HCT116 (cell line): ENCODE measurements at regions not wholly inside any gene's neighbourhood (a gene's known extent, or its start where the extent isn't known, plus 50 kb on each side); places are given as distances from the start of the nearest gene placed in this dataset.

Experiments used
- ATAC-seq: fragments of 200-7000 bp; cut with Tn5 transposase; 2 replicates; pipeline ENCODE4 v1.9.1; 2020; ENCODE audit warnings: mild to moderate bottlenecking, moderate library complexity
- BruUV-seq: library from RNA; stranded (reverse); fragments of 400-500 nt; replicated peaks from 2 replicates; lab custom pipeline; 2021; lab: Mats Ljungman, UMichigan
- CTCF ChIA-PET: fragments of 300-600 bp; sonication (Branson Sonifier 250); formaldehyde crosslinking; loops from one replicate; lab custom pipeline; 2021; ENCODE audit warnings: antibody characterized with exemption; lab: Charles Lee
- POLR2A ChIA-PET: fragments of 300-600, 350-600 bp; sonication (Branson Sonifier 250); formaldehyde crosslinking; loops from one replicate; lab custom pipeline; 2021; ENCODE audit warnings: antibody characterized with exemption; lab: Charles Lee
- RAD21 ChIA-PET, 2 experiments: fragments of 300-600 bp; sonication (Branson Sonifier 250); formaldehyde crosslinking; loops; one replicate each; lab custom pipeline; 2023; ENCODE audit warnings: low total read pairs in 2 of 2; ENCODE audit not compliant: uncharacterized antibody in 2 of 2, unreplicated experiment in 2 of 2, low non-redundant PET in 1 of 2; lab: Charles Lee
- DNase-seq: peaks from one replicate; pipeline ENCODE4 v3.0.0-alpha.2; 2010; ENCODE audit warnings: low read depth, low spot score
- H2AFZ ChIP-seq: fragments of 200-600 bp; shearing (Covaris generic), sonication (generic); 2 replicates; pipeline ENCODE4 v1.6.1; 2017; ENCODE audit warnings: low read depth, mixed run types, mixed read lengths, antibody characterized with exemption, low read length; ENCODE audit not compliant: poor library complexity, severe bottlenecking
- H3K27ac ChIP-seq: 2 replicates; pipeline ENCODE4 v1.5.1; 2012; ENCODE audit warnings: low read depth, low read length
- H3K27me3 ChIP-seq: fragments of 200-600 bp; sonication (generic); 2 replicates; pipeline ENCODE4 v1.6.1; 2016; ENCODE audit warnings: mixed run types, low read length, mixed read lengths; ENCODE audit not compliant: insufficient read depth
- H3K36me3 ChIP-seq, 2 experiments: fragments of 200-500 bp in 1 of 2; fragments of 200-600 bp in 1 of 2; sonication (Bioruptor generic) in 1 of 2; sonication (generic) in 1 of 2; 2 replicates each; pipeline versions ENCODE4 v1.5.1 to v1.6.1; 2014 to 2016; ENCODE audit warnings: low read length in 2 of 2, inconsistent platforms in 1 of 2, mixed read lengths in 1 of 2, mixed run types in 1 of 2; ENCODE audit not compliant: insufficient read depth in 2 of 2, control insufficient read depth in 1 of 2
- H3K4me1 ChIP-seq, 2 experiments: fragments of 200-600 bp in 1 of 2; sonication (generic) in 1 of 2; 2 replicates each; pipeline versions ENCODE4 v1.5.1 to v1.6.1; 2012 to 2017; ENCODE audit warnings: low read length in 2 of 2, inconsistent platforms in 1 of 2, mild to moderate bottlenecking in 1 of 2, mixed read lengths in 1 of 2, mixed run types in 1 of 2, moderate library complexity in 1 of 2; ENCODE audit not compliant: insufficient read depth in 2 of 2, control insufficient read depth in 1 of 2
- H3K4me2 ChIP-seq: fragments of 200-600 bp; sonication (generic); 2 replicates; pipeline ENCODE4 v1.6.1; 2017; ENCODE audit warnings: mixed run types, low read length, mixed read lengths
- H3K4me3 ChIP-seq, 2 experiments: fragments of 200-600 bp in 1 of 2; sonication (generic) in 1 of 2; replicated peaks in 1 of 2; 2 replicates each; pipeline ENCODE4 v1.5.1; 2011 to 2016; ENCODE audit warnings: low read length in 2 of 2, control low read depth in 1 of 2, low read depth in 1 of 2, mild to moderate bottlenecking in 1 of 2, mixed read lengths in 1 of 2, mixed run types in 1 of 2
- H3K79me2 ChIP-seq: fragments of 200-600 bp; sonication (generic); 2 replicates; pipeline ENCODE4 v1.6.1; 2017; ENCODE audit warnings: mild to moderate bottlenecking, mixed run types, low read length, moderate library complexity, mixed read lengths; ENCODE audit not compliant: insufficient read depth
- H3K9ac ChIP-seq: fragments of 200-600 bp; sonication (generic); 2 replicates; pipeline ENCODE4 v1.6.1; 2016; ENCODE audit warnings: low read length, mixed read lengths
- H3K9me2 ChIP-seq: fragments of 200-600 bp; sonication (generic), shearing (Covaris generic); 2 replicates; pipeline ENCODE4 v1.6.1; 2017; ENCODE audit warnings: mixed run types, mild to moderate bottlenecking, moderate library complexity; ENCODE audit not compliant: insufficient read depth
- H3K9me3 ChIP-seq, 2 experiments: fragments of 200-500 bp in 1 of 2; fragments of 200-600 bp in 1 of 2; sonication (Bioruptor generic) in 1 of 2; sonication (generic) in 1 of 2; 2 replicates each; pipeline ENCODE4 v1.6.1; 2014 to 2017; ENCODE audit warnings: low read length in 2 of 2, mixed read lengths in 2 of 2, inconsistent platforms in 1 of 2, low read depth in 1 of 2, mild to moderate bottlenecking in 1 of 2, mixed run types in 1 of 2, moderate library complexity in 1 of 2; ENCODE audit not compliant: control insufficient read depth in 1 of 2, insufficient read depth in 1 of 2
- H4K20me1 ChIP-seq: fragments of 200-600 bp; sonication (generic), shearing (Covaris generic); 2 replicates; pipeline ENCODE4 v1.6.1; 2017; ENCODE audit warnings: mixed run types, mild to moderate bottlenecking, moderate library complexity; ENCODE audit not compliant: insufficient read depth
- CBX3 ChIP-seq: IDR thresholded peaks from 2 replicates; pipeline ENCODE4 v1.6.1; 2012; ENCODE audit warnings: low read depth
- CEBPB ChIP-seq: IDR thresholded peaks from 2 replicates; pipeline ENCODE4 v1.6.1; 2012; ENCODE audit warnings: low read depth
- ELF1 ChIP-seq: IDR thresholded peaks from 2 replicates; pipeline ENCODE4 v1.6.1; 2012; ENCODE audit warnings: low read depth, borderline replicate concordance
- JUND ChIP-seq: IDR thresholded peaks from 2 replicates; pipeline ENCODE4 v1.6.1; 2012
- POLR2A ChIP-seq: IDR thresholded peaks from 2 replicates; pipeline ENCODE4 v1.7.0; 2011; ENCODE audit warnings: borderline replicate concordance; ENCODE audit not compliant: insufficient read depth, insufficient read length; ENCODE audit errors: extremely low read depth
- SIN3A ChIP-seq: IDR thresholded peaks from 2 replicates; pipeline ENCODE4 v1.6.1; 2012; ENCODE audit warnings: low read depth
- TCF7L2 ChIP-seq: IDR thresholded peaks from 2 replicates; pipeline ENCODE4 v1.7.0; 2011; ENCODE audit warnings: borderline replicate concordance, inconsistent platforms; ENCODE audit not compliant: insufficient read depth, insufficient read length; ENCODE audit errors: extremely low read depth
- ZFX ChIP-seq: fragments of 450-650 bp; IDR thresholded peaks from 2 replicates; pipeline ENCODE4 v1.6.1; 2017
- ZNF274 ChIP-seq: fragments of 200-500 bp; sonication (Bioruptor generic); IDR thresholded peaks from 2 replicates; pipeline ENCODE4 v1.6.1; 2014; ENCODE audit warnings: mild to moderate bottlenecking, low read depth, low read length, inconsistent platforms
- intact Hi-C: fragments of 100-400 bp; cut with micrococcal nuclease; formaldehyde crosslinking; loops from 2 replicates; pipeline ENCODE4 v1.10.0; 2022
- TF ChIP-seq, protein P1 (sequence below): IDR thresholded peaks from 2 replicates; pipeline ENCODE4 v1.6.1; 2012
- TF ChIP-seq, protein P2 (sequence below), 3 experiments: fragments of 200-600 bp in 1 of 3; sonication (generic) in 1 of 3; IDR thresholded peaks in 2 of 3; conservative IDR thresholded peaks in 1 of 3; 2 replicates each; pipeline ENCODE4 v1.5.1; 2012 to 2017; ENCODE audit warnings: low read depth in 2 of 3, low read length in 2 of 3, antibody characterized with exemption in 1 of 3, borderline replicate concordance in 1 of 3, control low read depth in 1 of 3, mild to moderate bottlenecking in 1 of 3, mixed read lengths in 1 of 3, mixed run types in 1 of 3, moderate library complexity in 1 of 3; ENCODE audit not compliant: insufficient read depth in 1 of 3
- TF ChIP-seq, protein P3 (sequence below): IDR thresholded peaks from 2 replicates; pipeline ENCODE4 v1.6.1; 2012; ENCODE audit warnings: low read depth
- TF ChIP-seq, protein P4 (sequence below): IDR thresholded peaks from 2 replicates; pipeline ENCODE4 v1.6.1; 2011; ENCODE audit warnings: mild to moderate bottlenecking, low read length, moderate library complexity; ENCODE audit not compliant: insufficient replicate concordance; ENCODE audit errors: extremely low read depth
- TF ChIP-seq, protein P5 (sequence below): IDR thresholded peaks from 2 replicates; pipeline ENCODE4 v1.6.1; 2012

DNA sequence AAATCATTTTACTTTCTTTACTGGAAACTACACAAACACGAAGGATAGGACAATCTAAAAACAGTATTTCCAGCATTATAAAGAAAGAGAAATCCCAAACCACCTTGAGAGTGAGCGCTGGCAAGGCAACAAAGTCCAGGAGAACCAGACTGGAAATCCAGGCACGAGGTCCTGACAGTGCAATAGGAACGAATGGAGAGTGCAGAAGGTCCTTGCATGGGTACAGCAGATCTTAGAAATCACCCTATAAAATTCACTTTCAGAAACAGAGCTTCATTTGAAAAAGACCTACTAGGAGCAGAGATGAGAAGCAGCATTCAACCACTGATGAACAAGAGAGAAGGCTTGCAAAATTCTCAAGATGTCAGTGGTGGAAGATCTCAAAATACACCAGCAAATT, 133.7 kb upstream of the ST8SIA4 start:
- no peak overlapping the region for H3K4me2 ChIP-seq
- intact Hi-C loops, result no loop called here
- ChIA-PET CTCF (interaction anchor here (1.0 kb wide), 1 partner anchor 8 kb away, joined by 3 read pairs; no protein-coding TSS in a partner anchor), RAD21 (no interaction called here)
- no peak for ATAC-seq
- H3K27me3 ChIP-seq, result no peaks in the 10 kb centered on the region
- H3K4me3 ChIP-seq, result no peak overlapping the region
- no peaks in the 10 kb centered on the region for H3K9me3 ChIP-seq
- H4K20me1 ChIP-seq, result no peaks in the 10 kb centered on the region
- H3K9ac ChIP-seq, result no peak overlapping the region
- DNase-seq, result no peak
- H3K4me1 ChIP-seq, result no peaks in the 10 kb centered on the region
- TF ChIP-seq ZNF274, result no peak
- TF ChIP-seq, protein P1, sequence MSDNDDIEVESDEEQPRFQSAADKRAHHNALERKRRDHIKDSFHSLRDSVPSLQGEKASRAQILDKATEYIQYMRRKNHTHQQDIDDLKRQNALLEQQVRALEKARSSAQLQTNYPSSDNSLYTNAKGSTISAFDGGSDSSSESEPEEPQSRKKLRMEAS, result no peak
- no peak for TF ChIP-seq SIN3A
- TF ChIP-seq TCF7L2, result no peak
- TF ChIP-seq POLR2A, result no peak
- TF ChIP-seq CEBPB, result no peak
- no peak for TF ChIP-seq ZFX
- TF ChIP-seq, protein P2, sequence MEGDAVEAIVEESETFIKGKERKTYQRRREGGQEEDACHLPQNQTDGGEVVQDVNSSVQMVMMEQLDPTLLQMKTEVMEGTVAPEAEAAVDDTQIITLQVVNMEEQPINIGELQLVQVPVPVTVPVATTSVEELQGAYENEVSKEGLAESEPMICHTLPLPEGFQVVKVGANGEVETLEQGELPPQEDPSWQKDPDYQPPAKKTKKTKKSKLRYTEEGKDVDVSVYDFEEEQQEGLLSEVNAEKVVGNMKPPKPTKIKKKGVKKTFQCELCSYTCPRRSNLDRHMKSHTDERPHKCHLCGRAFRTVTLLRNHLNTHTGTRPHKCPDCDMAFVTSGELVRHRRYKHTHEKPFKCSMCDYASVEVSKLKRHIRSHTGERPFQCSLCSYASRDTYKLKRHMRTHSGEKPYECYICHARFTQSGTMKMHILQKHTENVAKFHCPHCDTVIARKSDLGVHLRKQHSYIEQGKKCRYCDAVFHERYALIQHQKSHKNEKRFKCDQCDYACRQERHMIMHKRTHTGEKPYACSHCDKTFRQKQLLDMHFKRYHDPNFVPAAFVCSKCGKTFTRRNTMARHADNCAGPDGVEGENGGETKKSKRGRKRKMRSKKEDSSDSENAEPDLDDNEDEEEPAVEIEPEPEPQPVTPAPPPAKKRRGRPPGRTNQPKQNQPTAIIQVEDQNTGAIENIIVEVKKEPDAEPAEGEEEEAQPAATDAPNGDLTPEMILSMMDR (IDR thresholded peaks at IDR 0.05 in 2 of 3, conservative IDR thresholded peaks at IDR 0.05 in 1 of 3; ENCODE audit: borderline replicate concordance in 1 of 3, insufficient read depth in 1 of 3, low read depth in 2 of 3, low read length in 2 of 3), result no peak
- TF ChIP-seq ELF1, result no peak
- TF ChIP-seq, protein P3, sequence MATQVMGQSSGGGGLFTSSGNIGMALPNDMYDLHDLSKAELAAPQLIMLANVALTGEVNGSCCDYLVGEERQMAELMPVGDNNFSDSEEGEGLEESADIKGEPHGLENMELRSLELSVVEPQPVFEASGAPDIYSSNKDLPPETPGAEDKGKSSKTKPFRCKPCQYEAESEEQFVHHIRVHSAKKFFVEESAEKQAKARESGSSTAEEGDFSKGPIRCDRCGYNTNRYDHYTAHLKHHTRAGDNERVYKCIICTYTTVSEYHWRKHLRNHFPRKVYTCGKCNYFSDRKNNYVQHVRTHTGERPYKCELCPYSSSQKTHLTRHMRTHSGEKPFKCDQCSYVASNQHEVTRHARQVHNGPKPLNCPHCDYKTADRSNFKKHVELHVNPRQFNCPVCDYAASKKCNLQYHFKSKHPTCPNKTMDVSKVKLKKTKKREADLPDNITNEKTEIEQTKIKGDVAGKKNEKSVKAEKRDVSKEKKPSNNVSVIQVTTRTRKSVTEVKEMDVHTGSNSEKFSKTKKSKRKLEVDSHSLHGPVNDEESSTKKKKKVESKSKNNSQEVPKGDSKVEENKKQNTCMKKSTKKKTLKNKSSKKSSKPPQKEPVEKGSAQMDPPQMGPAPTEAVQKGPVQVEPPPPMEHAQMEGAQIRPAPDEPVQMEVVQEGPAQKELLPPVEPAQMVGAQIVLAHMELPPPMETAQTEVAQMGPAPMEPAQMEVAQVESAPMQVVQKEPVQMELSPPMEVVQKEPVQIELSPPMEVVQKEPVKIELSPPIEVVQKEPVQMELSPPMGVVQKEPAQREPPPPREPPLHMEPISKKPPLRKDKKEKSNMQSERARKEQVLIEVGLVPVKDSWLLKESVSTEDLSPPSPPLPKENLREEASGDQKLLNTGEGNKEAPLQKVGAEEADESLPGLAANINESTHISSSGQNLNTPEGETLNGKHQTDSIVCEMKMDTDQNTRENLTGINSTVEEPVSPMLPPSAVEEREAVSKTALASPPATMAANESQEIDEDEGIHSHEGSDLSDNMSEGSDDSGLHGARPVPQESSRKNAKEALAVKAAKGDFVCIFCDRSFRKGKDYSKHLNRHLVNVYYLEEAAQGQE, result no peak
- TF ChIP-seq CBX3, result no peak
- no peak for TF ChIP-seq JUND
- TF ChIP-seq, protein P4, sequence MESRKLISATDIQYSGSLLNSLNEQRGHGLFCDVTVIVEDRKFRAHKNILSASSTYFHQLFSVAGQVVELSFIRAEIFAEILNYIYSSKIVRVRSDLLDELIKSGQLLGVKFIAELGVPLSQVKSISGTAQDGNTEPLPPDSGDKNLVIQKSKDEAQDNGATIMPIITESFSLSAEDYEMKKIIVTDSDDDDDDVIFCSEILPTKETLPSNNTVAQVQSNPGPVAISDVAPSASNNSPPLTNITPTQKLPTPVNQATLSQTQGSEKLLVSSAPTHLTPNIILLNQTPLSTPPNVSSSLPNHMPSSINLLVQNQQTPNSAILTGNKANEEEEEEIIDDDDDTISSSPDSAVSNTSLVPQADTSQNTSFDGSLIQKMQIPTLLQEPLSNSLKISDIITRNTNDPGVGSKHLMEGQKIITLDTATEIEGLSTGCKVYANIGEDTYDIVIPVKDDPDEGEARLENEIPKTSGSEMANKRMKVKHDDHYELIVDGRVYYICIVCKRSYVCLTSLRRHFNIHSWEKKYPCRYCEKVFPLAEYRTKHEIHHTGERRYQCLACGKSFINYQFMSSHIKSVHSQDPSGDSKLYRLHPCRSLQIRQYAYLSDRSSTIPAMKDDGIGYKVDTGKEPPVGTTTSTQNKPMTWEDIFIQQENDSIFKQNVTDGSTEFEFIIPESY, result no peak
- TF ChIP-seq, protein P5, sequence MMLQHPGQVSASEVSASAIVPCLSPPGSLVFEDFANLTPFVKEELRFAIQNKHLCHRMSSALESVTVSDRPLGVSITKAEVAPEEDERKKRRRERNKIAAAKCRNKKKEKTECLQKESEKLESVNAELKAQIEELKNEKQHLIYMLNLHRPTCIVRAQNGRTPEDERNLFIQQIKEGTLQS, result no peak
- TF ChIP-seq, all 23 proteins: peak for 0
- Histone ChIP-seq H3K79me2 (no peaks in the 10 kb centered on the region), H3K27ac (no peak overlapping the region), H2AFZ (no peak overlapping the region), H3K9me2 (no peaks in the 10 kb centered on the region), H3K36me3 (no peaks in the 10 kb centered on the region)
- no TSS peak for BruUV-seq
- POLR2A ChIA-PET, result no interaction called here
